Endothelial cell of umbilical vein (primary cell): ENCODE measurements at regions not wholly inside any gene's neighbourhood (a gene's known extent, or its start where the extent isn't known, plus 50 kb on each side); places are given as distances from the start of the nearest gene placed in this dataset.

Experiments used
- BruUV-seq: library from RNA; stranded (reverse); fragments of 400-500 nt; replicated peaks from 2 replicates; lab custom pipeline; 2021; lab: Mats Ljungman, UMichigan
- CTCF ChIA-PET: fragments of 300-600, 350-600 bp; sonication (Branson Sonifier 250); formaldehyde crosslinking; loops from one replicate; lab custom pipeline; 2021; ENCODE audit warnings: antibody characterized with exemption, inconsistent platforms; lab: Charles Lee
- POLR2A ChIA-PET: fragments of 300-600, 350-600 bp; sonication (Branson Sonifier 250); formaldehyde crosslinking; loops from one replicate; lab custom pipeline; 2021; ENCODE audit warnings: antibody characterized with exemption, inconsistent platforms; lab: Charles Lee
- DNase-seq: peaks from one replicate; pipeline ENCODE4 v3.0.0-alpha.2; 2011; ENCODE audit warnings: low read depth, low spot score
- FAIRE-seq: peaks from 2 replicates; lab custom pipeline; 2011; peaks lifted over from hg19 to GRCh38; lab: Jason Lieb, UNC
- H2AFZ ChIP-seq: 2 replicates; pipeline ENCODE4 v1.6.0; 2012; ENCODE audit warnings: low read depth, low read length, control low read depth, inconsistent platforms
- H3K27ac ChIP-seq: 2 replicates; pipeline ENCODE4 v1.5.1; 2011; ENCODE audit warnings: low read depth, mild to moderate bottlenecking, control low read depth, low read length, moderate library complexity; ENCODE audit not compliant: insufficient read depth
- H3K27me3 ChIP-seq, 2 experiments: 2 replicates each; pipeline versions ENCODE4 v1.6.0 to v1.6.1; 2011; ENCODE audit warnings: low read length in 2 of 2, mixed read lengths in 1 of 2; ENCODE audit not compliant: control insufficient read depth in 2 of 2, insufficient read depth in 2 of 2
- H3K36me3 ChIP-seq, 2 experiments: 2 replicates in 1 of 2; 3 replicates in 1 of 2; pipeline ENCODE4 v1.5.1; 2011; ENCODE audit warnings: low read length in 2 of 2, mild to moderate bottlenecking in 1 of 2, moderate library complexity in 1 of 2; ENCODE audit not compliant: control insufficient read depth in 2 of 2, insufficient read depth in 2 of 2; ENCODE audit errors: extremely low read depth in 1 of 2
- H3K4me1 ChIP-seq: 3 replicates; pipeline ENCODE4 v1.5.1; 2011; ENCODE audit warnings: mild to moderate bottlenecking, low read length; ENCODE audit not compliant: control insufficient read depth, insufficient read depth; ENCODE audit errors: extremely low read depth
- H3K4me2 ChIP-seq: 2 replicates; pipeline ENCODE4 v1.6.1; 2011; ENCODE audit warnings: low read length, control low read depth, mixed read lengths; ENCODE audit not compliant: insufficient read depth
- H3K4me3 ChIP-seq, 3 experiments: fragments of 200-600 bp in 1 of 3; sonication (generic), shearing (Covaris generic) in 1 of 3; replicated peaks in 1 of 3; 2 replicates each; pipeline ENCODE4 v1.5.1; 2011 to 2016; ENCODE audit warnings: control low read depth in 3 of 3, low read length in 3 of 3, mild to moderate bottlenecking in 2 of 3, inconsistent platforms in 1 of 3, low read depth in 1 of 3, moderate library complexity in 1 of 3; ENCODE audit not compliant: insufficient read depth in 1 of 3
- H3K79me2 ChIP-seq: 2 replicates; pipeline ENCODE4 v1.6.0; 2012; ENCODE audit warnings: low read length, inconsistent platforms; ENCODE audit not compliant: control insufficient read depth, insufficient read depth
- H3K9ac ChIP-seq: replicated peaks from 2 replicates; pipeline ENCODE3; 2011; ENCODE audit warnings: low read length, control low read depth; ENCODE audit not compliant: insufficient read depth; ENCODE audit errors: extremely low read depth
- H3K9me1 ChIP-seq: replicated peaks from 3 replicates; pipeline ENCODE4 v1.6.0; 2011; ENCODE audit warnings: mild to moderate bottlenecking, low read length; ENCODE audit not compliant: control insufficient read depth, insufficient read depth; ENCODE audit errors: extremely low read depth
- H3K9me3 ChIP-seq: replicated peaks from 2 replicates; pipeline ENCODE4 v1.5.1; 2012; ENCODE audit warnings: low read length, inconsistent platforms; ENCODE audit not compliant: control insufficient read depth, insufficient read depth
- H4K20me1 ChIP-seq: replicated peaks from 2 replicates; pipeline ENCODE3; 2011; ENCODE audit warnings: mild to moderate bottlenecking, low read length; ENCODE audit not compliant: control insufficient read depth, insufficient read depth; ENCODE audit errors: extremely low read depth
- EZH2 ChIP-seq: IDR thresholded peaks from 2 replicates; pipeline ENCODE4 v1.6.1; 2012; ENCODE audit warnings: borderline replicate concordance, low read depth, mild to moderate bottlenecking, moderate library complexity, low read length, inconsistent platforms; ENCODE audit not compliant: severe bottlenecking
- FOS ChIP-seq: IDR thresholded peaks from 2 replicates; pipeline ENCODE4 v1.6.1; 2011; ENCODE audit warnings: mild to moderate bottlenecking, low read length, moderate library complexity, borderline replicate concordance; ENCODE audit not compliant: insufficient read depth
- GATA2 ChIP-seq: IDR thresholded peaks from 2 replicates; pipeline ENCODE4 v1.7.0; 2011; ENCODE audit warnings: low read depth, mild to moderate bottlenecking, moderate library complexity, mixed read lengths, low read length; ENCODE audit not compliant: insufficient read length, insufficient read depth
- JUN ChIP-seq: IDR thresholded peaks from 2 replicates; pipeline ENCODE4 v1.6.1; 2011; ENCODE audit warnings: borderline replicate concordance, low read depth; ENCODE audit not compliant: insufficient read length, insufficient read depth
- MYC ChIP-seq: IDR thresholded peaks from one replicate; pipeline ENCODE4 v1.6.1; 2011; ENCODE audit warnings: mild to moderate bottlenecking, low read depth, low read length
- POLR2A ChIP-seq: IDR thresholded peaks from 2 replicates; pipeline ENCODE4 v1.6.1; 2012; ENCODE audit warnings: low read depth, mild to moderate bottlenecking, control low read depth, low read length
- POLR2AphosphoS5 ChIP-seq: IDR thresholded peaks from 2 replicates; pipeline ENCODE4 v1.6.1; 2012; ENCODE audit warnings: low read depth, mild to moderate bottlenecking, control low read depth, low read length, moderate library complexity; ENCODE audit not compliant: insufficient read depth
- dilution Hi-C: fragments of 300-500 bp; cut with MboI; formaldehyde crosslinking; loops from one replicate; pipeline ENCODE4 v1.15.0; 2019; ENCODE audit warnings: low sequenced_read_pairs; ENCODE audit not compliant: extremely low pct_ligation_motif_present
- intact Hi-C: fragments of 100-400 bp; cut with micrococcal nuclease; formaldehyde crosslinking; loops from one replicate; pipeline ENCODE4 v1.10.0; 2022
- TF ChIP-seq, protein P1 (sequence below): IDR thresholded peaks from 2 replicates; pipeline ENCODE4 v1.6.1; 2011; ENCODE audit not compliant: insufficient read depth, insufficient read length
- TF ChIP-seq, protein P2 (sequence below), 2 donors: IDR thresholded peaks; 1 replicate in 1 of 2; 2 replicates in 1 of 2; pipeline ENCODE4 v1.5.1; 2011; ENCODE audit warnings: low read length in 2 of 2, mild to moderate bottlenecking in 2 of 2, moderate library complexity in 2 of 2, control low read depth in 1 of 2, inconsistent platforms in 1 of 2, low read depth in 1 of 2; ENCODE audit not compliant: insufficient read depth in 1 of 2; ENCODE audit errors: extremely low read depth in 1 of 2

DNA sequence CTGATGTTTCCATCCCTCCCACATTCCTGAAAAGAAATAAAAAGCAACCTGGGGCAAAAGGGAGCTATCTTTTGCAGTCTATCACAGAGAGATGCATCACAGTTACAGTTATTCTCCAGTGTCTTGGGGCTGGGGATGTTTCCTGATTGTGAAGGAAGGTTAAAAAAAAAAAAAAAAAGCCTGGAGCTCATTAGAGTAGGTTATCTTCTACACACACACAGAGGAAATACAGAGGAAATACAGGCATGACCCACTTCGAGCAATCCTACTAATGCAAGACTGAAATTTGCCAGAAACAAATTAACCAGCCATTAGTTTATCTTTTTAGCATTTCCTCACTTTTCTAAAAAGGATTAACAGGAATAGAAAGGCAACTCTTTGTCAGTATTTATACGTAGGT lies 89.4 kb upstream of the CLMP start:
- dilution Hi-C loops: no loop called here
- no peak for FAIRE-seq

More for the DNA sequence above, 89.4 kb upstream of the CLMP start:
- Histone ChIP-seq H3K27ac (no peak overlapping the region), H3K9me1 (no peaks in the 10 kb centered on the region), H3K4me2 (no peak overlapping the region), H3K9ac (no peak overlapping the region), H3K79me2 (no peaks in the 10 kb centered on the region), H4K20me1 (no peaks in the 10 kb centered on the region), H3K27me3 (peaks cover 5 to 7% of the 10 kb centered on the region in 2 experiments), H2AFZ (no peak overlapping the region), H3K9me3 (no peaks in the 10 kb centered on the region), H3K36me3 (no peaks in the 10 kb centered on the region), H3K4me1 (no peaks in the 10 kb centered on the region), H3K4me3 (no peak overlapping the region)
- ChIA-PET CTCF (interaction anchor here (0.7 to 2.0 kb wide), 5 partner anchors 10 to 37 kb away, joined by 3 to 5 read pairs (median 4); no protein-coding TSS in a partner anchor), POLR2A (no interaction called here)
- intact Hi-C loops: no loop called here
- DNase-seq: no peak
- no TSS peak for BruUV-seq
- no peak for TF ChIP-seq FOS
- TF ChIP-seq JUN: no peak
- TF ChIP-seq MYC: no peak
- TF ChIP-seq, protein P1, sequence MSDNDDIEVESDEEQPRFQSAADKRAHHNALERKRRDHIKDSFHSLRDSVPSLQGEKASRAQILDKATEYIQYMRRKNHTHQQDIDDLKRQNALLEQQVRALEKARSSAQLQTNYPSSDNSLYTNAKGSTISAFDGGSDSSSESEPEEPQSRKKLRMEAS: no peak
- TF ChIP-seq, protein P2, sequence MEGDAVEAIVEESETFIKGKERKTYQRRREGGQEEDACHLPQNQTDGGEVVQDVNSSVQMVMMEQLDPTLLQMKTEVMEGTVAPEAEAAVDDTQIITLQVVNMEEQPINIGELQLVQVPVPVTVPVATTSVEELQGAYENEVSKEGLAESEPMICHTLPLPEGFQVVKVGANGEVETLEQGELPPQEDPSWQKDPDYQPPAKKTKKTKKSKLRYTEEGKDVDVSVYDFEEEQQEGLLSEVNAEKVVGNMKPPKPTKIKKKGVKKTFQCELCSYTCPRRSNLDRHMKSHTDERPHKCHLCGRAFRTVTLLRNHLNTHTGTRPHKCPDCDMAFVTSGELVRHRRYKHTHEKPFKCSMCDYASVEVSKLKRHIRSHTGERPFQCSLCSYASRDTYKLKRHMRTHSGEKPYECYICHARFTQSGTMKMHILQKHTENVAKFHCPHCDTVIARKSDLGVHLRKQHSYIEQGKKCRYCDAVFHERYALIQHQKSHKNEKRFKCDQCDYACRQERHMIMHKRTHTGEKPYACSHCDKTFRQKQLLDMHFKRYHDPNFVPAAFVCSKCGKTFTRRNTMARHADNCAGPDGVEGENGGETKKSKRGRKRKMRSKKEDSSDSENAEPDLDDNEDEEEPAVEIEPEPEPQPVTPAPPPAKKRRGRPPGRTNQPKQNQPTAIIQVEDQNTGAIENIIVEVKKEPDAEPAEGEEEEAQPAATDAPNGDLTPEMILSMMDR (IDR thresholded peaks at IDR 0.05; ENCODE audit: extremely low read depth in 1 of 2, insufficient read depth in 1 of 2, low read depth in 1 of 2, low read length in 2 of 2): no peak
- TF ChIP-seq GATA2: no peak
- no peak for TF ChIP-seq POLR2A
- TF ChIP-seq EZH2: no peak
- no peak for TF ChIP-seq POLR2AphosphoS5
